ENCODE measurements at regions not wholly inside any gene's neighbourhood (a gene's known extent, or its start where the extent isn't known, plus 50 kb on each side); places are given as distances from the start of the nearest gene placed in this dataset.

DNA sequence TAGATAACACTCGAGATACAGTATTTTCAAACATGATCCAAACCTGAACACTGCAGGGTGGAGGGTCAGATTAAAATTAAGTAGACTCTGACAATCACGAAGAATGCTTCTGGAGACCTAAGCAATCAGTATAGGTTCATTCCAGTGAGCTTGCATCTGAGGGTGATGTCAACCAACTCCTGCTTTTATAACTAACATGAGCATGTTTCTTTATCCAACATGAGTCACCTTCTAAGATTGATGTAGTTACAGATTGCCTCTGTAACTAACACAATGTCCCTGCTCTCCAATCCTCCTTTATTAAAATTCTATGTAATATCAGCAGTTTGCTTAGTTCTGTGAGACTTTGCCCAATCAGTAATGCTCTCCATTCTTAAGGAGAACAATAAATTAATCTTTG lies 225.7 kb downstream of the ARL6IP6 start:
- H3K36me3 ChIP-seq (replicated peaks; ENCODE audit: low read depth, low read length), result no peaks in the 10 kb centered on the region
- no peaks in the 10 kb centered on the region for H3K4me1 ChIP-seq (ENCODE audit: low read length)
- no peak overlapping the region for H3K9ac ChIP-seq (ENCODE audit: low read length)
- H3K4me3 ChIP-seq (ENCODE audit: low read length), result no peak overlapping the region
- H3K27me3 ChIP-seq (ENCODE audit: low read depth, low read length), result no peaks in the 10 kb centered on the region
- TF ChIP-seq EZH2phosphoT487 (IDR thresholded peaks at IDR 0.05; ENCODE audit: low read depth), result no peak
- TF ChIP-seq, protein P1, sequence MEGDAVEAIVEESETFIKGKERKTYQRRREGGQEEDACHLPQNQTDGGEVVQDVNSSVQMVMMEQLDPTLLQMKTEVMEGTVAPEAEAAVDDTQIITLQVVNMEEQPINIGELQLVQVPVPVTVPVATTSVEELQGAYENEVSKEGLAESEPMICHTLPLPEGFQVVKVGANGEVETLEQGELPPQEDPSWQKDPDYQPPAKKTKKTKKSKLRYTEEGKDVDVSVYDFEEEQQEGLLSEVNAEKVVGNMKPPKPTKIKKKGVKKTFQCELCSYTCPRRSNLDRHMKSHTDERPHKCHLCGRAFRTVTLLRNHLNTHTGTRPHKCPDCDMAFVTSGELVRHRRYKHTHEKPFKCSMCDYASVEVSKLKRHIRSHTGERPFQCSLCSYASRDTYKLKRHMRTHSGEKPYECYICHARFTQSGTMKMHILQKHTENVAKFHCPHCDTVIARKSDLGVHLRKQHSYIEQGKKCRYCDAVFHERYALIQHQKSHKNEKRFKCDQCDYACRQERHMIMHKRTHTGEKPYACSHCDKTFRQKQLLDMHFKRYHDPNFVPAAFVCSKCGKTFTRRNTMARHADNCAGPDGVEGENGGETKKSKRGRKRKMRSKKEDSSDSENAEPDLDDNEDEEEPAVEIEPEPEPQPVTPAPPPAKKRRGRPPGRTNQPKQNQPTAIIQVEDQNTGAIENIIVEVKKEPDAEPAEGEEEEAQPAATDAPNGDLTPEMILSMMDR (IDR thresholded peaks at IDR 0.05; ENCODE audit: low read depth, low read length), result no peak
- H3K27ac ChIP-seq (ENCODE audit: low read length), result no peak overlapping the region
- no peaks in the 10 kb centered on the region for H3K79me2 ChIP-seq (ENCODE audit: low read length)
- H2AFZ ChIP-seq (ENCODE audit: low read depth, low read length), result no peak overlapping the region
- H3K9me3 ChIP-seq (ENCODE audit: insufficient read depth, low read length), result no peaks in the 10 kb centered on the region
- no peak overlapping the region for H3K4me2 ChIP-seq (ENCODE audit: low read length)
- H4K20me1 ChIP-seq (ENCODE audit: insufficient read depth, low read length), result no peaks in the 10 kb centered on the region

DNA sequence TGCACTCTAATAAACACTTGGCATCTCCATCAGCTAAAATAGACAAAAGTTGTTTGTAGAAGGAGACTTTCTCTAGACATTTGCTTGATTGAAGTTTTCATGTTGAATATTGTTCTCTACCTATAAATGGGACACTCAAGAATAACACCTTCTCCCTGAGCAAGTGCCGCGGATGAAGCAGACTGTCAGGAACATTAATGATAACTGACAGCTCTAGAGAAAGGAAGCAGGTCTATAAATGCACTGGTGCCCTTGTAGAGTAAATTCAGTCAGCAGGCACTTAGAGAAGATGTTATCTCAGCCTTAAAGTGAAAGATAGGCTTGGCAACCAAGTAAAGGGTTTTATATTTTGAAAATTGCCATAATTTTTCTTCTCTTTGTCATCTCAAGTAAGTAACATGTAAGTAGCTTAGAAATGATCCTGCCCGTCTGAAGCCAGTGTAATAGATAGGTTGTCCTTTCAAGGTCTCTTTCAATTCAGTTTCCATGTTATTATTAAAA lies 224.6 kb downstream of the ARL6IP6 start:
- Histone ChIP-seq H3K36me3 (replicated peaks; ENCODE audit: low read depth, low read length) (no peaks in the 10 kb centered on the region), H3K9me3 (ENCODE audit: insufficient read depth, low read length) (no peaks in the 10 kb centered on the region), H4K20me1 (ENCODE audit: insufficient read depth, low read length) (no peaks in the 10 kb centered on the region), H3K4me2 (ENCODE audit: low read length) (no peak overlapping the region), H3K9ac (ENCODE audit: low read length) (no peak overlapping the region), H3K4me1 (ENCODE audit: low read length) (no peaks in the 10 kb centered on the region), H3K4me3 (ENCODE audit: low read length) (no peak overlapping the region), H3K79me2 (ENCODE audit: low read length) (no peaks in the 10 kb centered on the region), H3K27me3 (ENCODE audit: low read depth, low read length) (no peaks in the 10 kb centered on the region), H2AFZ (ENCODE audit: low read depth, low read length) (no peak overlapping the region), H3K27ac (ENCODE audit: low read length) (no peak overlapping the region)
- TF ChIP-seq EZH2phosphoT487 (IDR thresholded peaks at IDR 0.05; ENCODE audit: low read depth), result no peak
- TF ChIP-seq, protein P1 (IDR thresholded peaks at IDR 0.05; ENCODE audit: low read depth, low read length), result no peak

DNA sequence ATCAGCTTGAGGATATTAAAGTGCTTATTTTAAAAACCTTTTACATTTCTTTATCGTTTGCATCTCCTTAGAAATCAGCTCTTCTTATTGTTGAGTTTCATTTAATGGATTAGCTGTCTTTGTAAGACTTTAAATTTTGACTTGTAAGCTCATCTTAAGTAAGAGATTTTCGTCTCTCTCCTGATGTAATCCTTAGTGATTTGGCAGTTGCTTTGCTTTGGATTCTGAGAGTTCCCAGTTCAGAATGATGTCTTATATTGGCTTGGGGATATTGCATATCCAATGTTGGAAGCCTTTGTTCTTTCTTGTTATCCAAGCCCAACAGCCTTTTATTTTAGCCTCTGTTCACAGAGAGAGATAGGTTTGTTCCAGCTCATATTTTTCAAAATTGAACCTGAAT lies 212.1 kb downstream of the ARL6IP6 start:
- TF ChIP-seq, protein P1 (IDR thresholded peaks at IDR 0.05; ENCODE audit: low read depth, low read length), result no peak
- TF ChIP-seq EZH2phosphoT487 (IDR thresholded peaks at IDR 0.05; ENCODE audit: low read depth), result no peak
- Histone ChIP-seq H4K20me1 (ENCODE audit: insufficient read depth, low read length) (no peaks in the 10 kb centered on the region), H3K4me3 (ENCODE audit: low read length) (no peak overlapping the region), H3K9me3 (ENCODE audit: insufficient read depth, low read length) (no peaks in the 10 kb centered on the region), H3K27ac (ENCODE audit: low read length) (no peak overlapping the region), H3K79me2 (ENCODE audit: low read length) (no peaks in the 10 kb centered on the region), H2AFZ (ENCODE audit: low read depth, low read length) (no peak overlapping the region), H3K36me3 (replicated peaks; ENCODE audit: low read depth, low read length) (no peaks in the 10 kb centered on the region), H3K9ac (ENCODE audit: low read length) (no peak overlapping the region), H3K4me2 (ENCODE audit: low read length) (no peak overlapping the region), H3K4me1 (ENCODE audit: low read length) (peaks cover 3% of the 10 kb centered on the region; the same call in 1 of the 2 replicates), H3K27me3 (ENCODE audit: low read depth, low read length) (no peaks in the 10 kb centered on the region)

DNA sequence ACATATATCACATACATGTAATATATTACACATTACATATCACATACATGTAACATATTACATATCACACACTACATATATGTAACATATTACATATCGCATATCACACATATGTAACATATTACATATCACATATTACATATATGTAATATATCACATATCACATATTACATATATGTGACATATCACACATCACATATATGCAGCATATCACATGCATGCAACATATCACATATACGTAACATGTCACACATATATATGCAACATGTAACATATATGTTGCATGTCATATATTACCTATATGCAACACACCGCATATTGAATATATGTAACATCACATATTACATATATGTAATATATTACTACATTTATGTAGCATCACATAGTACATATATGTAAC lies 211.2 kb downstream of the ARL6IP6 start:
- TF ChIP-seq, protein P1 (IDR thresholded peaks at IDR 0.05; ENCODE audit: low read depth, low read length), result no peak
- no peak for TF ChIP-seq EZH2phosphoT487 (IDR thresholded peaks at IDR 0.05; ENCODE audit: low read depth)
- Histone ChIP-seq H3K27me3 (ENCODE audit: low read depth, low read length) (no peaks in the 10 kb centered on the region), H3K4me3 (ENCODE audit: low read length) (no peak overlapping the region), H4K20me1 (ENCODE audit: insufficient read depth, low read length) (no peaks in the 10 kb centered on the region), H3K4me2 (ENCODE audit: low read length) (no peak overlapping the region), H3K79me2 (ENCODE audit: low read length) (no peaks in the 10 kb centered on the region), H2AFZ (ENCODE audit: low read depth, low read length) (no peak overlapping the region), H3K9me3 (ENCODE audit: insufficient read depth, low read length) (no peaks in the 10 kb centered on the region), H3K36me3 (replicated peaks; ENCODE audit: low read depth, low read length) (no peaks in the 10 kb centered on the region), H3K4me1 (ENCODE audit: low read length) (peaks cover 5% of the 10 kb centered on the region; the same call in 1 of the 2 replicates), H3K27ac (ENCODE audit: low read length) (no peak overlapping the region), H3K9ac (ENCODE audit: low read length) (no peak overlapping the region)
